HepG2 (cell line): ENCODE measurements at regions not wholly inside any gene's neighbourhood (a gene's known extent, or its start where the extent isn't known, plus 50 kb on each side); places are given as distances from the start of the nearest gene placed in this dataset.

Experiments
- ATAC-seq: fragments of 200-7000 bp; cut with Tn5 transposase; 3 replicates; pipeline ENCODE4 v1.9.1; 2020; ENCODE audit warnings: mild to moderate bottlenecking, moderate library complexity
- BruUV-seq: library from RNA; stranded (reverse); fragments of 400-500 nt; replicated peaks from 2 replicates; lab custom pipeline; 2021; lab: Mats Ljungman, UMichigan
- CTCF ChIA-PET: fragments of 300-600 bp; formaldehyde crosslinking; extraction: SDS; loops from one replicate; lab custom pipeline; 2021; ENCODE audit warnings: low total read pairs, inconsistent platforms, low intra/inter-chr PET ratio; lab: Yijun Ruan, JAX
- POLR2A ChIA-PET: fragments of 350-600 bp; sonication (Branson Sonifier 250); formaldehyde crosslinking; loops from one replicate; lab custom pipeline; 2020; ENCODE audit warnings: antibody characterized with exemption, inconsistent platforms; lab: Yijun Ruan, JAX
- DNase-seq: peaks from one replicate; pipeline ENCODE4 v3.0.0-alpha.2; 2015; ENCODE audit warnings: low spot score
- FAIRE-seq: peaks from 3 replicates; lab custom pipeline; 2011; peaks lifted over from hg19 to GRCh38; lab: Jason Lieb, UNC
- H2AFZ ChIP-seq: one replicate; pipeline ENCODE4 v1.6.1; 2011; ENCODE audit warnings: low read length, inconsistent platforms
- H3K27ac ChIP-seq: fragments of 300-600 bp; 3 replicates; pipeline ENCODE4 v1.8.0; 2011; ENCODE audit warnings: mixed run types, mild to moderate bottlenecking, mixed read lengths, low read length, inconsistent platforms; ENCODE audit not compliant: insufficient read depth; ENCODE audit errors: extremely low read length
- H3K27me3 ChIP-seq, 2 experiments: fragments of 200-600 bp in 1 of 2; 2 replicates in 1 of 2; 3 replicates in 1 of 2; pipeline versions ENCODE4 v1.6.0 to v1.8.0; 2011; ENCODE audit warnings: low read length in 2 of 2, mild to moderate bottlenecking in 2 of 2, moderate library complexity in 2 of 2, inconsistent platforms in 1 of 2; ENCODE audit not compliant: insufficient read depth in 2 of 2, control insufficient read depth in 1 of 2
- H3K36me3 ChIP-seq, 2 experiments: fragments of 200-600 bp in 1 of 2; replicated peaks in 1 of 2; 2 replicates in 1 of 2; 3 replicates in 1 of 2; pipeline versions ENCODE4 v1.5.1 to v1.8.0; 2011; ENCODE audit warnings: low read length in 2 of 2, inconsistent platforms in 1 of 2; ENCODE audit not compliant: insufficient read depth in 2 of 2, control insufficient read depth in 1 of 2
- H3K4me1 ChIP-seq: 2 replicates; pipeline ENCODE4 v1.5.1; 2012; ENCODE audit warnings: low read length, inconsistent platforms; ENCODE audit not compliant: insufficient read depth
- H3K4me2 ChIP-seq: 2 replicates; pipeline ENCODE4 v1.6.0; 2011; ENCODE audit warnings: low read depth, low read length, inconsistent platforms
- H3K4me3 ChIP-seq, 3 experiments: fragments of 200-600 bp in 1 of 3; sonication (generic), shearing (Covaris generic) in 1 of 3; replicated peaks in 1 of 3; 2 replicates each; pipeline ENCODE4 v1.5.1; 2011 to 2016; ENCODE audit warnings: low read length in 3 of 3, inconsistent platforms in 2 of 3, low read depth in 2 of 3, mild to moderate bottlenecking in 2 of 3, control low read depth in 1 of 3, mixed read lengths in 1 of 3; ENCODE audit not compliant: insufficient read depth in 1 of 3
- H3K79me2 ChIP-seq: one replicate; pipeline ENCODE4 v1.6.1; 2011; ENCODE audit warnings: low read length, inconsistent platforms; ENCODE audit not compliant: insufficient read depth
- H3K9ac ChIP-seq: 2 replicates; pipeline ENCODE4 v1.6.0; 2011; ENCODE audit warnings: mild to moderate bottlenecking, low read depth, low read length, inconsistent platforms; ENCODE audit not compliant: insufficient read depth
- H3K9me3 ChIP-seq: 2 replicates; pipeline ENCODE4 v1.5.1; 2012; ENCODE audit warnings: mild to moderate bottlenecking, low read length
- H4K20me1 ChIP-seq: 2 replicates; pipeline ENCODE4 v1.6.0; 2011; ENCODE audit warnings: inconsistent platforms, mild to moderate bottlenecking, low read length, moderate library complexity; ENCODE audit not compliant: insufficient read depth
- JUN ChIP-seq: sonication (generic); formaldehyde crosslinking; IDR thresholded peaks from 2 replicates; pipeline ENCODE4 v1.4.0; 2020; ENCODE audit warnings: mild to moderate bottlenecking, missing genetic modification reagents
- RFX1 ChIP-seq: fragments of 450-650 bp; IDR thresholded peaks from 2 replicates; pipeline ENCODE4 v1.6.1; 2017
- RXRA ChIP-seq: sonication (generic); formaldehyde crosslinking; IDR thresholded peaks from 2 replicates; pipeline ENCODE4 v1.5.1; 2020; ENCODE audit warnings: missing genetic modification reagents
- SKI ChIP-seq: fragments of 450-650 bp; IDR thresholded peaks from one replicate; pipeline ENCODE4 v1.6.1; 2018; ENCODE audit warnings: mild to moderate bottlenecking; ENCODE audit not compliant: partially characterized antibody
- SSRP1 ChIP-seq: IDR thresholded peaks from 2 replicates; pipeline ENCODE4 v1.6.1; 2016; ENCODE audit warnings: control low read depth
- XBP1 ChIP-seq: sonication (generic); formaldehyde crosslinking; IDR thresholded peaks from 2 replicates; pipeline ENCODE4 v1.5.0; 2020; ENCODE audit warnings: missing genetic modification reagents
- ZBTB3 ChIP-seq: sonication (generic); formaldehyde crosslinking; IDR thresholded peaks from 2 replicates; pipeline ENCODE4 v1.4.0; 2020; ENCODE audit warnings: low read depth, mild to moderate bottlenecking, moderate library complexity, missing genetic modification reagents, borderline replicate concordance
- ZMYM4 ChIP-seq: sonication (generic); formaldehyde crosslinking; IDR thresholded peaks from 2 replicates; pipeline ENCODE4 v1.8.1; 2023; ENCODE audit warnings: mild to moderate bottlenecking, missing genetic modification reagents
- ZNF749 ChIP-seq: sonication (generic); formaldehyde crosslinking; IDR thresholded peaks from 2 replicates; pipeline ENCODE4 v1.8.0; 2022; ENCODE audit warnings: mild to moderate bottlenecking, missing genetic modification reagents, moderate library complexity, borderline replicate concordance
- ZNF816 ChIP-seq: sonication (generic); formaldehyde crosslinking; IDR thresholded peaks from 2 replicates; pipeline ENCODE4 v1.8.0; 2022; ENCODE audit warnings: missing genetic modification reagents, mild to moderate bottlenecking, borderline replicate concordance
- WGBS: methylation state at CpG from one replicate; pipeline ENCODE4 v1.1.6; 2017; ENCODE audit warnings: low lambda C conversion rate; 5-methylcytosine and 5-hydroxymethylcytosine counted together
- in situ Hi-C: cut with HindIII; loops from 2 replicates; pipeline ENCODE4 v1.10.0; 2017; ENCODE audit warnings: low pct_unique_long_range_greater_than_20kb; ENCODE audit not compliant: extremely low pct_ligation_motif_present
- intact Hi-C: fragments of 100-400 bp; cut with micrococcal nuclease; formaldehyde crosslinking; loops from one replicate; pipeline ENCODE4 v1.10.0; 2022; ENCODE audit not compliant: unreplicated experiment
- TF ChIP-seq, protein P1 (sequence below): sonication (generic); formaldehyde crosslinking; IDR thresholded peaks from 2 replicates; pipeline ENCODE4 v1.5.0; 2020; ENCODE audit warnings: mild to moderate bottlenecking, missing genetic modification reagents, borderline replicate concordance
- TF ChIP-seq, protein P2 (sequence below): sonication (generic); formaldehyde crosslinking; IDR thresholded peaks from 2 replicates; pipeline ENCODE4 v1.5.1; 2020; ENCODE audit warnings: missing genetic modification reagents, mild to moderate bottlenecking, borderline replicate concordance
- TF ChIP-seq, protein P3 (sequence below): sonication (generic); formaldehyde crosslinking; IDR thresholded peaks from 2 replicates; pipeline ENCODE4 v1.8.1; 2023; ENCODE audit warnings: mild to moderate bottlenecking, missing genetic modification reagents

- no peak overlapping the region for H3K4me3 ChIP-seq
- TF ChIP-seq JUN (no peak), ZMYM4 (CRISPR knock-in tag) (no peak)
- TF ChIP-seq, protein P1, sequence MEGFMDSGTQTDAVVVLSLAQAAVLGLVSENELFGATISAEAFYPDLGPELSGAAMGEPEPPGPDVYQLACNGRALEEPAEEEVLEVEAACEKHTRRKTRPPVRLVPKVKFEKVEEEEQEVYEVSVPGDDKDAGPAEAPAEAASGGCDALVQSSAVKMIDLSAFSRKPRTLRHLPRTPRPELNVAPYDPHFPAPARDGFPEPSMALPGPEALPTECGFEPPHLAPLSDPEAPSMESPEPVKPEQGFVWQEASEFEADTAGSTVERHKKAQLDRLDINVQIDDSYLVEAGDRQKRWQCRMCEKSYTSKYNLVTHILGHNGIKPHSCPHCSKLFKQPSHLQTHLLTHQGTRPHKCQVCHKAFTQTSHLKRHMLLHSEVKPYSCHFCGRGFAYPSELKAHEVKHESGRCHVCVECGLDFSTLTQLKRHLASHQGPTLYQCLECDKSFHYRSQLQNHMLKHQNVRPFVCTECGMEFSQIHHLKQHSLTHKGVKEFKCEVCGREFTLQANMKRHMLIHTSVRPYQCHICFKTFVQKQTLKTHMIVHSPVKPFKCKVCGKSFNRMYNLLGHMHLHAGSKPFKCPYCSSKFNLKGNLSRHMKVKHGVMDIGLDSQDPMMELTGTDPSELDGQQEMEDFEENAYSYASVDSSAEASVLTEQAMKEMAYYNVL: no peak
- peaks cover 0 to 12% of the 10 kb centered on the region in 2 experiments; a peak in 2 of 5 replicates for H3K27me3 ChIP-seq
- H3K9me3 ChIP-seq: no peaks in the 10 kb centered on the region
- intact Hi-C loops: no loop called here
- no TSS peak for BruUV-seq
- H3K27ac ChIP-seq: no peak overlapping the region
- no peaks in the 10 kb centered on the region for H3K79me2 ChIP-seq
- FAIRE-seq (no peak), ATAC-seq (no peak), DNase-seq (no peak)
- H3K4me2 ChIP-seq: no peak overlapping the region
- in situ Hi-C loops: no loop called here
- H3K9ac ChIP-seq: no peak overlapping the region
- ChIA-PET POLR2A (no interaction called here), CTCF (no interaction called here)
- H2AFZ ChIP-seq: no peak overlapping the region
- no peaks in the 10 kb centered on the region for H4K20me1 ChIP-seq
- 28% methylated on average over 6 of the region's 6 CpGs for WGBS
- no peaks in the 10 kb centered on the region for H3K4me1 ChIP-seq
- H3K36me3 ChIP-seq: no peaks in the 10 kb centered on the region
These were observed 232.0 kb upstream of the NOX3 start for GRCh38 chr6:155687645-155688044.

GRCh38 chr6:155684416-155685196, 229.0 kb upstream of the NOX3 start:
- H3K9ac ChIP-seq: no peak overlapping the region
- no peaks in the 10 kb centered on the region for H3K79me2 ChIP-seq
- H3K4me3 ChIP-seq: no peak overlapping the region
- ChIA-PET POLR2A (no interaction called here), CTCF (no interaction called here)
- in situ Hi-C loops: no loop called here
- H3K4me2 ChIP-seq: no peak overlapping the region
- no TSS peak for BruUV-seq
- H3K27me3 ChIP-seq: peaks cover 0 to 12% of the 10 kb centered on the region in 2 experiments; a peak in 2 of 5 replicates
- no peak overlapping the region for H2AFZ ChIP-seq
- intact Hi-C loops: no loop called here
- FAIRE-seq (no peak), ATAC-seq (no peak), DNase-seq (no peak)
- H4K20me1 ChIP-seq: no peaks in the 10 kb centered on the region
- H3K27ac ChIP-seq: no peak overlapping the region
- no peaks in the 10 kb centered on the region for H3K9me3 ChIP-seq
- 1% methylated on average over 5 of the region's 5 CpGs for WGBS
- H3K36me3 ChIP-seq: no peaks in the 10 kb centered on the region
- no peaks in the 10 kb centered on the region for H3K4me1 ChIP-seq
- TF ChIP-seq ZNF816 (CRISPR knock-in tag) (no peak), SSRP1 (CRISPR knock-in tag) (no peak), ZBTB3 (CRISPR knock-in tag) (no peak), JUN (no peak), SKI (no peak), XBP1 (CRISPR knock-in tag) (no peak), ZNF749 (no peak), RFX1 (no peak), RXRA (CRISPR knock-in tag) (no peak)
- TF ChIP-seq, protein P2, sequence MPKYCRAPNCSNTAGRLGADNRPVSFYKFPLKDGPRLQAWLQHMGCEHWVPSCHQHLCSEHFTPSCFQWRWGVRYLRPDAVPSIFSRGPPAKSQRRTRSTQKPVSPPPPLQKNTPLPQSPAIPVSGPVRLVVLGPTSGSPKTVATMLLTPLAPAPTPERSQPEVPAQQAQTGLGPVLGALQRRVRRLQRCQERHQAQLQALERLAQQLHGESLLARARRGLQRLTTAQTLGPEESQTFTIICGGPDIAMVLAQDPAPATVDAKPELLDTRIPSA (CRISPR knock-in tag): no peak
- TF ChIP-seq, protein P3, sequence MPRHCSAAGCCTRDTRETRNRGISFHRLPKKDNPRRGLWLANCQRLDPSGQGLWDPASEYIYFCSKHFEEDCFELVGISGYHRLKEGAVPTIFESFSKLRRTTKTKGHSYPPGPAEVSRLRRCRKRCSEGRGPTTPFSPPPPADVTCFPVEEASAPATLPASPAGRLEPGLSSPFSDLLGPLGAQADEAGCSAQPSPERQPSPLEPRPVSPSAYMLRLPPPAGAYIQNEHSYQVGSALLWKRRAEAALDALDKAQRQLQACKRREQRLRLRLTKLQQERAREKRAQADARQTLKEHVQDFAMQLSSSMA (CRISPR knock-in tag): no peak
